H1 (cell line): ENCODE measurements at regions not wholly inside any gene's neighbourhood (a gene's known extent, or its start where the extent isn't known, plus 50 kb on each side); places are given as distances from the start of the nearest gene placed in this dataset.

Experiments used
- BACH1 ChIP-seq: IDR thresholded peaks from 2 replicates; pipeline ENCODE4 v1.6.1; 2012; ENCODE audit warnings: low read length, improper control_type of control experiment
- CBX5 ChIP-seq: fragments of 300-800, 300-1000 bp; sonication (generic); IDR thresholded peaks from 2 replicates; pipeline ENCODE4 v1.7.1; 2016; ENCODE audit warnings: antibody characterized with exemption, low read length, low read depth
- CEBPB ChIP-seq: IDR thresholded peaks from 2 replicates; pipeline ENCODE4 v1.6.1; 2012; ENCODE audit warnings: low read depth, low read length
- CTBP2 ChIP-seq: IDR thresholded peaks from 2 replicates; pipeline ENCODE4 v1.7.0; 2011; ENCODE audit warnings: borderline replicate concordance, mild to moderate bottlenecking, moderate library complexity, mixed read lengths, low read length; ENCODE audit not compliant: insufficient read depth, insufficient read length
- HDAC6 ChIP-seq: IDR thresholded peaks from one replicate; pipeline ENCODE4 v1.7.1; 2012; ENCODE audit warnings: low read depth, mild to moderate bottlenecking, inconsistent platforms, low read length, moderate library complexity
- KDM4A ChIP-seq: IDR thresholded peaks from one replicate; pipeline ENCODE4 v1.7.1; 2012; ENCODE audit warnings: low read depth, mild to moderate bottlenecking, moderate library complexity, low read length, inconsistent platforms; ENCODE audit not compliant: severe bottlenecking
- KDM5A ChIP-seq: fragments of 200-600 bp; IDR thresholded peaks from 2 replicates; pipeline ENCODE4 v1.7.1; 2012; ENCODE audit warnings: mild to moderate bottlenecking, low read length, inconsistent platforms, mixed read lengths
- POLR2A ChIP-seq, 2 experiments: IDR thresholded peaks; 1 replicate in 1 of 2; 2 replicates in 1 of 2; pipeline ENCODE4 v1.6.1; 2011; ENCODE audit warnings: low read depth in 2 of 2, low read length in 2 of 2, mild to moderate bottlenecking in 2 of 2; ENCODE audit errors: control extremely low read depth in 1 of 2
- SRF ChIP-seq: IDR thresholded peaks from 2 replicates; pipeline ENCODE4 v1.6.1; 2011; ENCODE audit warnings: mild to moderate bottlenecking, low read depth, low read length, moderate library complexity
- YY1 ChIP-seq: IDR thresholded peaks from 2 replicates; pipeline ENCODE4 v1.6.1; 2011; ENCODE audit warnings: low read depth, mild to moderate bottlenecking, low read length
- TF ChIP-seq, protein P1 (sequence below): fragments of 300-600 bp; sonication (generic); IDR thresholded peaks from 2 replicates; pipeline ENCODE4 v1.7.1; 2012; ENCODE audit warnings: low read length, moderate library complexity, mild to moderate bottlenecking, inconsistent platforms; ENCODE audit not compliant: insufficient replicate concordance

DNA sequence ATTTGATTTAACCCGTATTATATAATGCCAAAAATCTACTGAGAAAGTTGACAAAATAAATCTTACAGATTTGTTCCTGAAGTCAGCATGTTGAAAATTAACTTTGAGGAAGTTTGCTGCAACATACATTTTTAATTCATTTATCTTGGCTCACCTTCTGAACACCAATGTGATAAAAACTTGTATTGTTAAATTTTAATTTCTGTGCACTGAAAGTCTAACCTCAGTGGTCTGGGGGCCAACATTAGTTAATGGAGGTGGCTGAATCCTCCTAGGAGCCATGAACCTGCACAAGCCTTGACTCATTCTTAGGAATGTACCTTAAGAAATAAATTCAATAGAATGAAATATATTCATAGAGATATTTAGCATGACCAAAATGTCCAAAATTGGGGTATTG lies 95.3 kb downstream of the ADSS2 start (continued):
- TF ChIP-seq, protein P1, sequence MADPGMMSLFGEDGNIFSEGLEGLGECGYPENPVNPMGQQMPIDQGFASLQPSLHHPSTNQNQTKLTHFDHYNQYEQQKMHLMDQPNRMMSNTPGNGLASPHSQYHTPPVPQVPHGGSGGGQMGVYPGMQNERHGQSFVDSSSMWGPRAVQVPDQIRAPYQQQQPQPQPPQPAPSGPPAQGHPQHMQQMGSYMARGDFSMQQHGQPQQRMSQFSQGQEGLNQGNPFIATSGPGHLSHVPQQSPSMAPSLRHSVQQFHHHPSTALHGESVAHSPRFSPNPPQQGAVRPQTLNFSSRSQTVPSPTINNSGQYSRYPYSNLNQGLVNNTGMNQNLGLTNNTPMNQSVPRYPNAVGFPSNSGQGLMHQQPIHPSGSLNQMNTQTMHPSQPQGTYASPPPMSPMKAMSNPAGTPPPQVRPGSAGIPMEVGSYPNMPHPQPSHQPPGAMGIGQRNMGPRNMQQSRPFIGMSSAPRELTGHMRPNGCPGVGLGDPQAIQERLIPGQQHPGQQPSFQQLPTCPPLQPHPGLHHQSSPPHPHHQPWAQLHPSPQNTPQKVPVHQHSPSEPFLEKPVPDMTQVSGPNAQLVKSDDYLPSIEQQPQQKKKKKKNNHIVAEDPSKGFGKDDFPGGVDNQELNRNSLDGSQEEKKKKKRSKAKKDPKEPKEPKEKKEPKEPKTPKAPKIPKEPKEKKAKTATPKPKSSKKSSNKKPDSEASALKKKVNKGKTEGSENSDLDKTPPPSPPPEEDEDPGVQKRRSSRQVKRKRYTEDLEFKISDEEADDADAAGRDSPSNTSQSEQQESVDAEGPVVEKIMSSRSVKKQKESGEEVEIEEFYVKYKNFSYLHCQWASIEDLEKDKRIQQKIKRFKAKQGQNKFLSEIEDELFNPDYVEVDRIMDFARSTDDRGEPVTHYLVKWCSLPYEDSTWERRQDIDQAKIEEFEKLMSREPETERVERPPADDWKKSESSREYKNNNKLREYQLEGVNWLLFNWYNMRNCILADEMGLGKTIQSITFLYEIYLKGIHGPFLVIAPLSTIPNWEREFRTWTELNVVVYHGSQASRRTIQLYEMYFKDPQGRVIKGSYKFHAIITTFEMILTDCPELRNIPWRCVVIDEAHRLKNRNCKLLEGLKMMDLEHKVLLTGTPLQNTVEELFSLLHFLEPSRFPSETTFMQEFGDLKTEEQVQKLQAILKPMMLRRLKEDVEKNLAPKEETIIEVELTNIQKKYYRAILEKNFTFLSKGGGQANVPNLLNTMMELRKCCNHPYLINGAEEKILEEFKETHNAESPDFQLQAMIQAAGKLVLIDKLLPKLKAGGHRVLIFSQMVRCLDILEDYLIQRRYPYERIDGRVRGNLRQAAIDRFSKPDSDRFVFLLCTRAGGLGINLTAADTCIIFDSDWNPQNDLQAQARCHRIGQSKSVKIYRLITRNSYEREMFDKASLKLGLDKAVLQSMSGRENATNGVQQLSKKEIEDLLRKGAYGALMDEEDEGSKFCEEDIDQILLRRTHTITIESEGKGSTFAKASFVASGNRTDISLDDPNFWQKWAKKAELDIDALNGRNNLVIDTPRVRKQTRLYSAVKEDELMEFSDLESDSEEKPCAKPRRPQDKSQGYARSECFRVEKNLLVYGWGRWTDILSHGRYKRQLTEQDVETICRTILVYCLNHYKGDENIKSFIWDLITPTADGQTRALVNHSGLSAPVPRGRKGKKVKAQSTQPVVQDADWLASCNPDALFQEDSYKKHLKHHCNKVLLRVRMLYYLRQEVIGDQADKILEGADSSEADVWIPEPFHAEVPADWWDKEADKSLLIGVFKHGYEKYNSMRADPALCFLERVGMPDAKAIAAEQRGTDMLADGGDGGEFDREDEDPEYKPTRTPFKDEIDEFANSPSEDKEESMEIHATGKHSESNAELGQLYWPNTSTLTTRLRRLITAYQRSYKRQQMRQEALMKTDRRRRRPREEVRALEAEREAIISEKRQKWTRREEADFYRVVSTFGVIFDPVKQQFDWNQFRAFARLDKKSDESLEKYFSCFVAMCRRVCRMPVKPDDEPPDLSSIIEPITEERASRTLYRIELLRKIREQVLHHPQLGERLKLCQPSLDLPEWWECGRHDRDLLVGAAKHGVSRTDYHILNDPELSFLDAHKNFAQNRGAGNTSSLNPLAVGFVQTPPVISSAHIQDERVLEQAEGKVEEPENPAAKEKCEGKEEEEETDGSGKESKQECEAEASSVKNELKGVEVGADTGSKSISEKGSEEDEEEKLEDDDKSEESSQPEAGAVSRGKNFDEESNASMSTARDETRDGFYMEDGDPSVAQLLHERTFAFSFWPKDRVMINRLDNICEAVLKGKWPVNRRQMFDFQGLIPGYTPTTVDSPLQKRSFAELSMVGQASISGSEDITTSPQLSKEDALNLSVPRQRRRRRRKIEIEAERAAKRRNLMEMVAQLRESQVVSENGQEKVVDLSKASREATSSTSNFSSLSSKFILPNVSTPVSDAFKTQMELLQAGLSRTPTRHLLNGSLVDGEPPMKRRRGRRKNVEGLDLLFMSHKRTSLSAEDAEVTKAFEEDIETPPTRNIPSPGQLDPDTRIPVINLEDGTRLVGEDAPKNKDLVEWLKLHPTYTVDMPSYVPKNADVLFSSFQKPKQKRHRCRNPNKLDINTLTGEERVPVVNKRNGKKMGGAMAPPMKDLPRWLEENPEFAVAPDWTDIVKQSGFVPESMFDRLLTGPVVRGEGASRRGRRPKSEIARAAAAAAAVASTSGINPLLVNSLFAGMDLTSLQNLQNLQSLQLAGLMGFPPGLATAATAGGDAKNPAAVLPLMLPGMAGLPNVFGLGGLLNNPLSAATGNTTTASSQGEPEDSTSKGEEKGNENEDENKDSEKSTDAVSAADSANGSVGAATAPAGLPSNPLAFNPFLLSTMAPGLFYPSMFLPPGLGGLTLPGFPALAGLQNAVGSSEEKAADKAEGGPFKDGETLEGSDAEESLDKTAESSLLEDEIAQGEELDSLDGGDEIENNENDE: no peak
- TF ChIP-seq KDM5A: no peak
- TF ChIP-seq CBX5: no peak
- no peak for TF ChIP-seq KDM4A
- no peak for TF ChIP-seq CTBP2
- TF ChIP-seq YY1: no peak
- TF ChIP-seq CEBPB: no peak
- no peak for TF ChIP-seq BACH1
- TF ChIP-seq SRF: no peak
- TF ChIP-seq POLR2A (IDR thresholded peaks at IDR 0.05; ENCODE audit: control extremely low read depth in 1 of 2, low read depth in 2 of 2, low read length in 2 of 2): no peak
- no peak for TF ChIP-seq HDAC6
